GM19239 (cell line): ENCODE measurements at regions not wholly inside any gene's neighbourhood (a gene's known extent, or its start where the extent isn't known, plus 50 kb on each side); places are given as distances from the start of the nearest gene placed in this dataset.

Source experiments
- DNase-seq: peaks from one replicate; pipeline ENCODE4 v3.0.0; 2011; ENCODE audit warnings: low spot score; ENCODE audit not compliant: insufficient read length
- FAIRE-seq: peaks from 2 replicates; lab custom pipeline; 2011; peaks lifted over from hg19 to GRCh38; lab: Jason Lieb, UNC

GRCh38 chr3:35523074-35523473, 116.3 kb upstream of the ARPP21 start:
- FAIRE-seq (no peak), DNase-seq (no peak)

- FAIRE-seq: no peak
- no peak for DNase-seq
Observed at GRCh38 chr3:35523838-35524237, 115.5 kb upstream of the ARPP21 start.

GRCh38 chr3:35524856-35525255, 114.5 kb upstream of the ARPP21 start:
- FAIRE-seq: no peak

GRCh38 chr3:35528728-35529127, 110.6 kb upstream of the ARPP21 start:
- FAIRE-seq (no peak), DNase-seq (no peak)

More at GRCh38 chr3:35524856-35525255, 114.5 kb upstream of the ARPP21 start:
- DNase-seq: no peak

GRCh38 chr3:35529337-35529736, 110.0 kb upstream of the ARPP21 start:
- FAIRE-seq (no peak), DNase-seq (no peak)

GRCh38 chr3:35537265-35537664, 102.1 kb upstream of the ARPP21 start:
- FAIRE-seq (no peak), DNase-seq (no peak)

- DNase-seq: no peak
- FAIRE-seq: no peak
Observed at GRCh38 chr3:35544976-35545375, 94.3 kb upstream of the ARPP21 start.

- no peak for DNase-seq
- no peak for FAIRE-seq
Observed at GRCh38 chr3:35549690-35550089, 89.6 kb upstream of the ARPP21 start.

GRCh38 chr3:35562141-35562540, 77.2 kb upstream of the ARPP21 start:
- no peak for FAIRE-seq

GRCh38 chr3:35565048-35565447, 74.3 kb upstream of the ARPP21 start:
- DNase-seq (no peak), FAIRE-seq (no peak)

More at GRCh38 chr3:35562141-35562540, 77.2 kb upstream of the ARPP21 start:
- DNase-seq: no peak
